ENCODE measurements at regions not wholly inside any gene's neighbourhood (a gene's known extent, or its start where the extent isn't known, plus 50 kb on each side); places are given as distances from the start of the nearest gene placed in this dataset.

- Histone ChIP-seq H3K4me3 (ENCODE audit: low read depth in 1 of 5, low read length in 5 of 5) (no peak overlapping the region), H3K36me3 (ENCODE audit: control insufficient read depth in 5 of 5, insufficient read depth in 5 of 5, low read length in 5 of 5) (no peaks in the 10 kb centered on the region), H3K27ac (ENCODE audit: low read depth, low read length) (no peak overlapping the region), H3K27me3 (ENCODE audit: control insufficient read depth in 5 of 5, insufficient read depth in 4 of 5, low read length in 5 of 5) (no peaks in the 10 kb centered on the region), H3K9ac (ENCODE audit: low read length in 5 of 5) (no peak overlapping the region), H3K9me3 (ENCODE audit: control insufficient read depth in 5 of 5, low read length in 5 of 5) (peaks cover 0 to 9% (median 5%) of the 10 kb centered on the region in 5 donors), H3K4me1 (ENCODE audit: control insufficient read depth in 5 of 5, insufficient read depth in 5 of 5, low read length in 5 of 5) (no peaks in the 10 kb centered on the region)
Observed at GRCh38 chr12:118816296-118816695, 165.0 kb upstream of the SRRM4 start.

DNA sequence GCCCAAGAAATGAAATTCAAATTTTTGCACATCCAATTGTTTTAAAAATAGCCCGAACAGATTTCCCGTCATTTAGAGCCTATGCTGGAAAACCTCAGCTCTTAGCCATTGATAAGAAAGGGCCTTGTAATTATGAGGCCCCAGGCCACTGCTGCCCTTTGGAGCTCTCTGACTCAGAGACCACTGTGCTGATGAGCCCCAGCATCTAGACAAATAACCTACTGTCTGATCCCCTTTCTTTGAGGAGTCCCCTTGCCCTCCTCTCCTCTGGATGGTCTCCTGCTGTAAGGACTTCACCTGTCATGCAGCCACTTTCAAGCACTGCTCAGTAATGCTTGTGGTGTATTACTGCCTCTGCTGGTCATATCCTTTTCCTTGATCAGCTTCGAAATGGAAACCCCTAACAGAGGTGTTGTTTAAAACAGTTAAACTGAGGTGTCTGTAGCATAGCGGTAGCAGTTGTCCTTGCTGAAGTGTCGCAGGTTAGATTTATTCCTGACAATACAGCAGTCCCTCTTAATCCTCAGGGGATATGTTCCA is 159.9 kb upstream of the SRRM4 start:
- Histone ChIP-seq H3K4me1 (ENCODE audit: control insufficient read depth in 5 of 5, insufficient read depth in 5 of 5, low read length in 5 of 5) (no peaks in the 10 kb centered on the region), H3K27ac (ENCODE audit: low read depth, low read length) (no peak overlapping the region), H3K9me3 (ENCODE audit: control insufficient read depth in 5 of 5, low read length in 5 of 5) (peaks cover 0 to 19% (median 5%) of the 10 kb centered on the region in 5 donors), H3K27me3 (ENCODE audit: control insufficient read depth in 5 of 5, insufficient read depth in 4 of 5, low read length in 5 of 5) (no peaks in the 10 kb centered on the region), H3K4me3 (ENCODE audit: low read depth in 1 of 5, low read length in 5 of 5) (no peak overlapping the region), H3K36me3 (ENCODE audit: control insufficient read depth in 5 of 5, insufficient read depth in 5 of 5, low read length in 5 of 5) (no peaks in the 10 kb centered on the region), H3K9ac (ENCODE audit: low read length in 5 of 5) (no peak overlapping the region)

DNA sequence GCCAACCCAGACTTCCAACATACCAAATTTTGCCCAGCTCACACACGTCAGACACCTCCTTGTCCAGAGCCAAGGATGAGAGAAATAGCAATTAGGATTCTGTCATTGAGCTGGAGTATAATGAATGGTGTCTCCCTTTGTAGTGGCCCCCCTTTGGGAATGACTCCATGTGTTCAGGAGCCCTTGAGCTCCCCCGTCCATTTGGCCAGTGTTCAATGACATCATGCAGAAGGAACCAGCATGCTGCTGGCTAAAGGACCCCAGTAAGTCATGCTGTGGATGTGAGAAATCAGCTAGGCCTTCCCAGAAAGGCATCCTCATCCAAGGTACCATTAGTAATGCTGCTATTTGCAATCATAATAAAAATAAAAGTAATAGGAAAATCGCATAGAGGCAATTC is 158.8 kb upstream of the SRRM4 start:
- H3K27ac ChIP-seq (ENCODE audit: low read depth, low read length) = no peak overlapping the region
- H3K27me3 ChIP-seq (ENCODE audit: control insufficient read depth in 5 of 5, insufficient read depth in 4 of 5, low read length in 5 of 5) = no peaks in the 10 kb centered on the region
- H3K9ac ChIP-seq (ENCODE audit: low read length in 5 of 5) = no peak overlapping the region
- H3K4me1 ChIP-seq (ENCODE audit: control insufficient read depth in 5 of 5, insufficient read depth in 5 of 5, low read length in 5 of 5) = no peaks in the 10 kb centered on the region
- peaks cover 0 to 15% (median 2%) of the 10 kb centered on the region in 5 donors for H3K9me3 ChIP-seq (ENCODE audit: control insufficient read depth in 5 of 5, low read length in 5 of 5)
- H3K4me3 ChIP-seq (ENCODE audit: low read depth in 1 of 5, low read length in 5 of 5) = no peak overlapping the region
- no peaks in the 10 kb centered on the region for H3K36me3 ChIP-seq (ENCODE audit: control insufficient read depth in 5 of 5, insufficient read depth in 5 of 5, low read length in 5 of 5)

DNA sequence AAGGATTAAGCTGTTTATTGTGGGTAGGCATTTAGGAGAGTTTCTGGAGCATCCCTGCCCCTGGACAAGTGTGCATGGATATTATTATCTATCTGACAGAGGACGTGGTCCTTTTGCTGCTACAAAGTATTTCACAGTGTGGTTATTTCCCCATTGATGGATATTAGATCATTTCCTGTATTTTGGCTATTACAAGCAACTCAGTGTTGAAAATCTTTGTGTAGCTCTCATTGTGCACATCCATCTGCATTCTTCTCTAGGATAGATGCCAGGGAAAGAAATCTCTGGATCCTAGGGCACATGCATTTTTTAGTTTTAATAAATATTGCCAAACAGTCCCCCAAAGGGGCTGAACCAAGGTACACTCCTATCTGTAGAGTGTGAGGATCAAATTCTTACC is 154.3 kb upstream of the SRRM4 start:
- Histone ChIP-seq H3K27ac (ENCODE audit: low read depth, low read length) (no peak overlapping the region), H3K9ac (ENCODE audit: low read length in 5 of 5) (no peak overlapping the region), H3K4me1 (ENCODE audit: control insufficient read depth in 5 of 5, insufficient read depth in 5 of 5, low read length in 5 of 5) (no peaks in the 10 kb centered on the region), H3K4me3 (ENCODE audit: low read depth in 1 of 5, low read length in 5 of 5) (no peak overlapping the region), H3K9me3 (ENCODE audit: control insufficient read depth in 5 of 5, low read length in 5 of 5) (peaks cover 0 to 14% (median 2%) of the 10 kb centered on the region in 5 donors), H3K36me3 (ENCODE audit: control insufficient read depth in 5 of 5, insufficient read depth in 5 of 5, low read length in 5 of 5) (no peaks in the 10 kb centered on the region), H3K27me3 (ENCODE audit: control insufficient read depth in 5 of 5, insufficient read depth in 4 of 5, low read length in 5 of 5) (no peaks in the 10 kb centered on the region)

DNA sequence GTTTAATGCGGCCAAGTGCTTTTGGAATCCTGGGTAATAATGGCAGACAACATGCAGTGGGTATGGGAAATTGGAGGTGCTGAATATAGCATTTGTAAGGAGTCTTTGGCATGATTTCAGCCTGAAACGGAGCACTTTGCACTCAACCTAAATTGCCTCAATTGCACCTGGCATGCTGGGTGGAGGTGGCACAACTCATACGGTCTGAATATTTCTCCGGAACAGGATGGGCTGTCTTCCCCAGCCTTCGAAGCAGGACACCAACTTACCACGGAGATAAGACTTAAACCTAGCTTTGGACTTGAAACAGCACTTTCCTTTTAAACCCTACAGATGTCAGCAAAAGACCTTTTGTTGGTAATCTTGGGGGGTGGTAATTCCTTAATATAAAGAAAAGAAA is 153.7 kb upstream of the SRRM4 start:
- Histone ChIP-seq H3K36me3 (ENCODE audit: control insufficient read depth in 5 of 5, insufficient read depth in 5 of 5, low read length in 5 of 5) (no peaks in the 10 kb centered on the region), H3K27ac (ENCODE audit: low read depth, low read length) (no peak overlapping the region), H3K9me3 (ENCODE audit: control insufficient read depth in 5 of 5, low read length in 5 of 5) (peaks cover 0 to 14% (median 2%) of the 10 kb centered on the region in 5 donors), H3K9ac (ENCODE audit: low read length in 5 of 5) (no peak overlapping the region), H3K27me3 (ENCODE audit: control insufficient read depth in 5 of 5, insufficient read depth in 4 of 5, low read length in 5 of 5) (no peaks in the 10 kb centered on the region), H3K4me1 (ENCODE audit: control insufficient read depth in 5 of 5, insufficient read depth in 5 of 5, low read length in 5 of 5) (no peaks in the 10 kb centered on the region), H3K4me3 (ENCODE audit: low read depth in 1 of 5, low read length in 5 of 5) (no peak overlapping the region)

DNA sequence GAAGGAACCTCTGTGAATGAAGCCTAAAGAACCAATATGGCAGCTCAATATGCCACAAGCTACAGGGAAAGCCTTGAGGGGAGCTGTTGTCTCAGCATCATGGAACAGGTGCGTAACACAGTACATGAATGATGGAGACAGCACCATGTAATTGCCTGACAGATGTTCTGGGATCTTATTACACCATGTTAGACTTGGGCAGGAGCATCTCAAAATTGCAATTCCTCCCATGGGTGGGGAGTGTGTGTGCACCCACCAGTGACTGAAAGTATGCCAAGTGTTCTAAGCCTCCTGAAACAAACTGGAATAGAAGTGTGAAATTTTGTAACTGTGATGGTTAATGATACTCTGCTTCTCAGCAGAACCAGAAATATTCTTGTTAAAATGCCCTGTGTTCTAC is 151.0 kb upstream of the SRRM4 start:
- H3K9ac ChIP-seq (ENCODE audit: low read length in 5 of 5) = no peak overlapping the region
- no peaks in the 10 kb centered on the region for H3K4me1 ChIP-seq (ENCODE audit: control insufficient read depth in 5 of 5, insufficient read depth in 5 of 5, low read length in 5 of 5)
- peaks cover 0 to 9% (median 2%) of the 10 kb centered on the region in 5 donors for H3K9me3 ChIP-seq (ENCODE audit: control insufficient read depth in 5 of 5, low read length in 5 of 5)
- no peaks in the 10 kb centered on the region for H3K36me3 ChIP-seq (ENCODE audit: control insufficient read depth in 5 of 5, insufficient read depth in 5 of 5, low read length in 5 of 5)
- no peak overlapping the region for H3K4me3 ChIP-seq (ENCODE audit: low read depth in 1 of 5, low read length in 5 of 5)
- no peak overlapping the region for H3K27ac ChIP-seq (ENCODE audit: low read depth, low read length)
- peaks cover 0 to 3% (median 0%) of the 10 kb centered on the region in 5 donors for H3K27me3 ChIP-seq (ENCODE audit: control insufficient read depth in 5 of 5, insufficient read depth in 4 of 5, low read length in 5 of 5)

GRCh38 chr12:118835926-118836325 is 145.4 kb upstream of the SRRM4 start:
- Histone ChIP-seq H3K27me3 (ENCODE audit: control insufficient read depth in 5 of 5, insufficient read depth in 4 of 5, low read length in 5 of 5) (peaks cover 0 to 3% (median 0%) of the 10 kb centered on the region in 5 donors), H3K36me3 (ENCODE audit: control insufficient read depth in 5 of 5, insufficient read depth in 5 of 5, low read length in 5 of 5) (no peaks in the 10 kb centered on the region), H3K4me3 (ENCODE audit: low read depth in 1 of 5, low read length in 5 of 5) (no peak overlapping the region), H3K9me3 (ENCODE audit: control insufficient read depth in 5 of 5, low read length in 5 of 5) (no peaks in the 10 kb centered on the region), H3K4me1 (ENCODE audit: control insufficient read depth in 5 of 5, insufficient read depth in 5 of 5, low read length in 5 of 5) (no peaks in the 10 kb centered on the region), H3K9ac (ENCODE audit: low read length in 5 of 5) (no peak overlapping the region), H3K27ac (ENCODE audit: low read depth, low read length) (no peak overlapping the region)

DNA sequence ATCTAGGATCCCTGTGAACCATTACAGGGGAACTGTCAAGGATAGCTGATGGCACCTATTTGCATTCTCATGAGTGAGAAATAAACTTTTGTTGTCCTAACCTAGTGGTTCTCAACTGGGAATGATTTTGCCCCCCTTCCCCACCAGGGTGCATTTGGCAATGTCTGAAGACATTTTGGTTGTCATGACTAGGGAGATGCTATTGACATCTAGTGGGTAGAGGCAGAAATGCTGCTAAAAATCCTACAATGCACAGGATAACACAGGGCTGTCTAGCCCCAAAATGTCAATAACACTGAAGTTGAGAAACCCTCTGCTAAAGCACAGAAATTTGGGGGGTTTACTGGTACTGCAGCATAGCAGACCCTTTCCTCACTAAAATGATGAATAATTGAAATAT is 140.9 kb upstream of the SRRM4 start:
- Histone ChIP-seq H3K9me3 (ENCODE audit: control insufficient read depth in 5 of 5, low read length in 5 of 5) (no peaks in the 10 kb centered on the region), H3K4me1 (ENCODE audit: control insufficient read depth in 5 of 5, insufficient read depth in 5 of 5, low read length in 5 of 5) (no peaks in the 10 kb centered on the region), H3K4me3 (ENCODE audit: low read depth in 1 of 5, low read length in 5 of 5) (no peak overlapping the region)

GRCh38 chr12:118840878-118841277 is 140.5 kb upstream of the SRRM4 start:
- Histone ChIP-seq H3K9me3 (ENCODE audit: control insufficient read depth in 5 of 5, low read length in 5 of 5) (no peaks in the 10 kb centered on the region), H3K27me3 (ENCODE audit: control insufficient read depth in 5 of 5, insufficient read depth in 4 of 5, low read length in 5 of 5) (peaks cover 0 to 10% (median 6%) of the 10 kb centered on the region in 5 donors), H3K36me3 (ENCODE audit: control insufficient read depth in 5 of 5, insufficient read depth in 5 of 5, low read length in 5 of 5) (no peaks in the 10 kb centered on the region), H3K4me1 (ENCODE audit: control insufficient read depth in 5 of 5, insufficient read depth in 5 of 5, low read length in 5 of 5) (no peaks in the 10 kb centered on the region), H3K9ac (ENCODE audit: low read length in 5 of 5) (no peak overlapping the region), H3K4me3 (ENCODE audit: low read depth in 1 of 5, low read length in 5 of 5) (no peak overlapping the region), H3K27ac (ENCODE audit: low read depth, low read length) (no peak overlapping the region)

More for the DNA sequence above, 140.9 kb upstream of the SRRM4 start:
- no peak overlapping the region for H3K27ac ChIP-seq (ENCODE audit: low read depth, low read length)
- H3K27me3 ChIP-seq (ENCODE audit: control insufficient read depth in 5 of 5, insufficient read depth in 4 of 5, low read length in 5 of 5) = peaks cover 0 to 8% (median 6%) of the 10 kb centered on the region in 5 donors
- H3K9ac ChIP-seq (ENCODE audit: low read length in 5 of 5) = no peak overlapping the region
- no peaks in the 10 kb centered on the region for H3K36me3 ChIP-seq (ENCODE audit: control insufficient read depth in 5 of 5, insufficient read depth in 5 of 5, low read length in 5 of 5)

GRCh38 chr12:118841588-118841987 is 139.8 kb upstream of the SRRM4 start:
- H3K36me3 ChIP-seq (ENCODE audit: control insufficient read depth in 5 of 5, insufficient read depth in 5 of 5, low read length in 5 of 5) = no peaks in the 10 kb centered on the region
- no peaks in the 10 kb centered on the region for H3K9me3 ChIP-seq (ENCODE audit: control insufficient read depth in 5 of 5, low read length in 5 of 5)
- H3K27ac ChIP-seq (ENCODE audit: low read depth, low read length) = no peak overlapping the region
- H3K9ac ChIP-seq (ENCODE audit: low read length in 5 of 5) = no peak overlapping the region
- H3K27me3 ChIP-seq (ENCODE audit: control insufficient read depth in 5 of 5, insufficient read depth in 4 of 5, low read length in 5 of 5) = peaks cover 0 to 10% (median 6%) of the 10 kb centered on the region in 5 donors
- H3K4me3 ChIP-seq (ENCODE audit: low read depth in 1 of 5, low read length in 5 of 5) = no peak overlapping the region
- H3K4me1 ChIP-seq (ENCODE audit: control insufficient read depth in 5 of 5, insufficient read depth in 5 of 5, low read length in 5 of 5) = no peaks in the 10 kb centered on the region
